ENCODE measurements at regions not wholly inside any gene's neighbourhood (a gene's known extent, or its start where the extent isn't known, plus 50 kb on each side); places are given as distances from the start of the nearest gene placed in this dataset.

- no peak for FAIRE-seq
- no peak for DNase-seq (ENCODE audit: low read depth in 1 of 2, low spot score in 1 of 2)
- POLR2A ChIA-PET: no interaction called here
- TF ChIP-seq CBX8 (IDR thresholded peaks at IDR 0.05) (no peak), FOSB (CRISPR knock-in tag; IDR thresholded peaks at IDR 0.05) (no peak), NPAS2 (CRISPR knock-in tag; IDR thresholded peaks at IDR 0.05; ENCODE audit: borderline replicate concordance) (no peak), CHD2 (IDR thresholded peaks at IDR 0.05; ENCODE audit: low read length, partially characterized antibody) (no peak), FOXS1 (CRISPR knock-in tag; IDR thresholded peaks at IDR 0.05) (no peak), EP300 (IDR thresholded peaks at IDR 0.05) (no peak)
- TF ChIP-seq, protein P1, sequence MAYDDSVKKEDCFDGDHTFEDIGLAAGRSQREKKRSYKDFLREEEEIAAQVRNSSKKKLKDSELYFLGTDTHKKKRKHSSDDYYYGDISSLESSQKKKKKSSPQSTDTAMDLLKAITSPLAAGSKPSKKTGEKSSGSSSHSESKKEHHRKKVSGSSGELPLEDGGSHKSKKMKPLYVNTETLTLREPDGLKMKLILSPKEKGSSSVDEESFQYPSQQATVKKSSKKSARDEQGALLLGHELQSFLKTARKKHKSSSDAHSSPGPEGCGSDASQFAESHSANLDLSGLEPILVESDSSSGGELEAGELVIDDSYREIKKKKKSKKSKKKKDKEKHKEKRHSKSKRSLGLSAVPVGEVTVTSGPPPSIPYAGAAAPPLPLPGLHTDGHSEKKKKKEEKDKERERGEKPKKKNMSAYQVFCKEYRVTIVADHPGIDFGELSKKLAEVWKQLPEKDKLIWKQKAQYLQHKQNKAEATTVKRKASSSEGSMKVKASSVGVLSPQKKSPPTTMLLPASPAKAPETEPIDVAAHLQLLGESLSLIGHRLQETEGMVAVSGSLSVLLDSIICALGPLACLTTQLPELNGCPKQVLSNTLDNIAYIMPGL (CRISPR knock-in tag; IDR thresholded peaks at IDR 0.05; ENCODE audit: borderline replicate concordance): no peak
- WGBS (ENCODE audit: missing lambda C conversion rate): 63% methylated on average over 13 of the region's 13 CpGs
- CTCF ChIA-PET: no interaction called here
- Histone ChIP-seq H3K4me1 (no peaks in the 10 kb centered on the region), H3K4me3 (no peak overlapping the region), H3K9me3 (no peaks in the 10 kb centered on the region), H3K4me2 (no peak overlapping the region), H3K27ac (no peak overlapping the region)
- ATAC-seq: no peak
Measured at GRCh38 chr11:129574431-129574830, 198.8 kb downstream of the BARX2 start.

- no peaks in the 10 kb centered on the region for H3K9me3 ChIP-seq
- WGBS (ENCODE audit: missing lambda C conversion rate): 14% methylated on average over 2 of the region's 2 CpGs
- no peak for DNase-seq (ENCODE audit: low read depth in 1 of 2, low spot score in 1 of 2)
- H3K4me1 ChIP-seq: no peaks in the 10 kb centered on the region
- CTCF ChIA-PET: no interaction called here
- no peak for FAIRE-seq
- no peak overlapping the region for H3K4me3 ChIP-seq
- H3K27ac ChIP-seq: no peak overlapping the region
- TF ChIP-seq MAFK (IDR thresholded peaks at IDR 0.05; ENCODE audit: partially characterized antibody): peak; percentile 75
- no peak for TF ChIP-seq NR3C1 (IDR thresholded peaks at IDR 0.05)
- TF ChIP-seq REST (IDR thresholded peaks at IDR 0.05): no peak
- no peak for TF ChIP-seq TFCP2L1 (CRISPR knock-in tag; IDR thresholded peaks at IDR 0.05)
- no peak for TF ChIP-seq CBX8 (IDR thresholded peaks at IDR 0.05)
- no peak for TF ChIP-seq TP53 (CRISPR knock-in tag; IDR thresholded peaks at IDR 0.05)
- no peak for ATAC-seq
- POLR2A ChIA-PET: no interaction called here
- no peak overlapping the region for H3K4me2 ChIP-seq
Measured at GRCh38 chr11:129576652-129577051, 201.0 kb downstream of the BARX2 start.

DNA sequence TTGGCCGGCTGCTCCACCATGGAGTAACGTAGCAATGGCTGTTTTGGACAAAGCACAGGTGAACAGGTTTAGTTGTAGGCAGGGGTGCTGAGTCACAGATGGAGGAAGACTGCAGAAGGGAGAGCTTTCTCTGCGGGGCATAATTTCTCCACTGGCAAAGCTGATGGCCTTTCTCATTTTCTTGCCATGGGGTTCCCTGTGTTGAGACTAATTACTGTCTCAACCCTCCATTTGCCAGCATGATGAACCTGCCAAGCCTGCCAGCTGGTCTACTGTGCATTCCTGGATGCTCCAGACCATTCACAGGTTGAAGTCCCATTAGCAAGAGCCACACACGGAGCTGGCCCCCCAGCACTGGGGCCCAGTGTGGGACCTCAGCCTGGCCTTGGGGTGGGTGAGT is 202.4 kb downstream of the BARX2 start:
- H3K4me1 ChIP-seq: no peaks in the 10 kb centered on the region
- no peak overlapping the region for H3K4me3 ChIP-seq
- no peak for FAIRE-seq
- ChIA-PET POLR2A (no interaction called here), CTCF (no interaction called here)
- no peak for ATAC-seq
- H3K9me3 ChIP-seq: no peaks in the 10 kb centered on the region
- H3K27ac ChIP-seq: no peak overlapping the region
- no peak overlapping the region for H3K4me2 ChIP-seq
- TF ChIP-seq ATOH8 (CRISPR knock-in tag; IDR thresholded peaks at IDR 0.05; ENCODE audit: low read depth) (no peak), NFE2L2 (conservative IDR thresholded peaks at IDR 0.05; ENCODE audit: low read length) (no peak), CHD4 (IDR thresholded peaks at IDR 0.05; ENCODE audit: borderline replicate concordance) (no peak)
- 38% methylated on average over 4 of the region's 4 CpGs for WGBS (ENCODE audit: missing lambda C conversion rate)
- no peak for DNase-seq (ENCODE audit: low read depth in 1 of 2, low spot score in 1 of 2)

- FAIRE-seq (no peak), DNase-seq (ENCODE audit: low read depth in 1 of 2, low spot score in 1 of 2) (no peak), ATAC-seq (no peak; a peak in 1 of 6 replicates)
- Histone ChIP-seq H3K4me2 (no peak overlapping the region), H3K4me3 (no peak overlapping the region), H3K27ac (no peak overlapping the region), H3K4me1 (no peaks in the 10 kb centered on the region), H3K9me3 (no peaks in the 10 kb centered on the region)
- ChIA-PET POLR2A (no interaction called here), CTCF (no interaction called here)
- WGBS (ENCODE audit: missing lambda C conversion rate): 57% methylated on average over 8 of the region's 10 CpGs
- TF ChIP-seq GATA3 (IDR thresholded peaks at IDR 0.05; ENCODE audit: borderline replicate concordance): no peak
- no peak for TF ChIP-seq ZFP36 (IDR thresholded peaks at IDR 0.05; ENCODE audit: borderline replicate concordance, partially characterized antibody)
- TF ChIP-seq FOSB (CRISPR knock-in tag; IDR thresholded peaks at IDR 0.05): no peak
- no peak for TF ChIP-seq FOSL2 (IDR thresholded peaks at IDR 0.05)
- no peak for TF ChIP-seq FOSL2 (CRISPR knock-in tag; IDR thresholded peaks at IDR 0.05)
- TF ChIP-seq CBX2 (IDR thresholded peaks at IDR 0.05; ENCODE audit: borderline replicate concordance, low read depth): no peak
- no peak for TF ChIP-seq MAFK (IDR thresholded peaks at IDR 0.05; ENCODE audit: partially characterized antibody)
- no peak for TF ChIP-seq ZSCAN20 (CRISPR knock-in tag; IDR thresholded peaks at IDR 0.05)
- no peak for TF ChIP-seq TP53 (CRISPR knock-in tag; IDR thresholded peaks at IDR 0.05)
- TF ChIP-seq MAZ (IDR thresholded peaks at IDR 0.05; ENCODE audit: borderline replicate concordance, low read depth, low read length): no peak
- TF ChIP-seq, protein P2, sequence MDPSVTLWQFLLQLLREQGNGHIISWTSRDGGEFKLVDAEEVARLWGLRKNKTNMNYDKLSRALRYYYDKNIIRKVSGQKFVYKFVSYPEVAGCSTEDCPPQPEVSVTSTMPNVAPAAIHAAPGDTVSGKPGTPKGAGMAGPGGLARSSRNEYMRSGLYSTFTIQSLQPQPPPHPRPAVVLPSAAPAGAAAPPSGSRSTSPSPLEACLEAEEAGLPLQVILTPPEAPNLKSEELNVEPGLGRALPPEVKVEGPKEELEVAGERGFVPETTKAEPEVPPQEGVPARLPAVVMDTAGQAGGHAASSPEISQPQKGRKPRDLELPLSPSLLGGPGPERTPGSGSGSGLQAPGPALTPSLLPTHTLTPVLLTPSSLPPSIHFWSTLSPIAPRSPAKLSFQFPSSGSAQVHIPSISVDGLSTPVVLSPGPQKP (IDR thresholded peaks at IDR 0.05; ENCODE audit: low read depth, low read length): no peak
- TF ChIP-seq, protein P3, sequence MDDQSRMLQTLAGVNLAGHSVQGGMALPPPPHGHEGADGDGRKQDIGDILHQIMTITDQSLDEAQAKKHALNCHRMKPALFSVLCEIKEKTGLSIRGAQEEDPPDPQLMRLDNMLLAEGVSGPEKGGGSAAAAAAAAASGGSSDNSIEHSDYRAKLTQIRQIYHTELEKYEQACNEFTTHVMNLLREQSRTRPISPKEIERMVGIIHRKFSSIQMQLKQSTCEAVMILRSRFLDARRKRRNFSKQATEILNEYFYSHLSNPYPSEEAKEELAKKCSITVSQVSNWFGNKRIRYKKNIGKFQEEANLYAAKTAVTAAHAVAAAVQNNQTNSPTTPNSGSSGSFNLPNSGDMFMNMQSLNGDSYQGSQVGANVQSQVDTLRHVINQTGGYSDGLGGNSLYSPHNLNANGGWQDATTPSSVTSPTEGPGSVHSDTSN (IDR thresholded peaks at IDR 0.05): no peak
Measured at GRCh38 chr11:129580278-129580677, 204.6 kb downstream of the BARX2 start.

All from A549 (cell line).